Endothelial cell of umbilical vein (primary cell): ENCODE measurements at regions not wholly inside any gene's neighbourhood (a gene's known extent, or its start where the extent isn't known, plus 50 kb on each side); places are given as distances from the start of the nearest gene placed in this dataset.
"Not testable (repeated sequence)": the region's sequence is repeated elsewhere in the genome, so short reads cannot be mapped to it uniquely, and the experiment has no call there.

Source experiments
- BruUV-seq: library from RNA; stranded (reverse); fragments of 400-500 nt; replicated peaks from 2 replicates; lab custom pipeline; 2021; lab: Mats Ljungman, UMichigan
- CTCF ChIA-PET: fragments of 300-600, 350-600 bp; sonication (Branson Sonifier 250); formaldehyde crosslinking; loops from one replicate; lab custom pipeline; 2021; ENCODE audit warnings: antibody characterized with exemption, inconsistent platforms; lab: Charles Lee
- POLR2A ChIA-PET: fragments of 300-600, 350-600 bp; sonication (Branson Sonifier 250); formaldehyde crosslinking; loops from one replicate; lab custom pipeline; 2021; ENCODE audit warnings: antibody characterized with exemption, inconsistent platforms; lab: Charles Lee
- DNase-seq: peaks from one replicate; pipeline ENCODE4 v3.0.0-alpha.2; 2011; ENCODE audit warnings: low read depth, low spot score
- FAIRE-seq: peaks from 2 replicates; lab custom pipeline; 2011; peaks lifted over from hg19 to GRCh38; lab: Jason Lieb, UNC
- H2AFZ ChIP-seq: 2 replicates; pipeline ENCODE4 v1.6.0; 2012; ENCODE audit warnings: low read depth, low read length, control low read depth, inconsistent platforms
- H3K27ac ChIP-seq: 2 replicates; pipeline ENCODE4 v1.5.1; 2011; ENCODE audit warnings: low read depth, mild to moderate bottlenecking, control low read depth, low read length, moderate library complexity; ENCODE audit not compliant: insufficient read depth
- H3K27me3 ChIP-seq, 2 experiments: 2 replicates each; pipeline versions ENCODE4 v1.6.0 to v1.6.1; 2011; ENCODE audit warnings: low read length in 2 of 2, mixed read lengths in 1 of 2; ENCODE audit not compliant: control insufficient read depth in 2 of 2, insufficient read depth in 2 of 2
- H3K36me3 ChIP-seq, 2 experiments: 2 replicates in 1 of 2; 3 replicates in 1 of 2; pipeline ENCODE4 v1.5.1; 2011; ENCODE audit warnings: low read length in 2 of 2, mild to moderate bottlenecking in 1 of 2, moderate library complexity in 1 of 2; ENCODE audit not compliant: control insufficient read depth in 2 of 2, insufficient read depth in 2 of 2; ENCODE audit errors: extremely low read depth in 1 of 2
- H3K4me1 ChIP-seq: 3 replicates; pipeline ENCODE4 v1.5.1; 2011; ENCODE audit warnings: mild to moderate bottlenecking, low read length; ENCODE audit not compliant: control insufficient read depth, insufficient read depth; ENCODE audit errors: extremely low read depth
- H3K4me2 ChIP-seq: 2 replicates; pipeline ENCODE4 v1.6.1; 2011; ENCODE audit warnings: low read length, control low read depth, mixed read lengths; ENCODE audit not compliant: insufficient read depth
- H3K4me3 ChIP-seq, 3 experiments: fragments of 200-600 bp in 1 of 3; sonication (generic), shearing (Covaris generic) in 1 of 3; replicated peaks in 1 of 3; 2 replicates each; pipeline ENCODE4 v1.5.1; 2011 to 2016; ENCODE audit warnings: control low read depth in 3 of 3, low read length in 3 of 3, mild to moderate bottlenecking in 2 of 3, inconsistent platforms in 1 of 3, low read depth in 1 of 3, moderate library complexity in 1 of 3; ENCODE audit not compliant: insufficient read depth in 1 of 3
- H3K79me2 ChIP-seq: 2 replicates; pipeline ENCODE4 v1.6.0; 2012; ENCODE audit warnings: low read length, inconsistent platforms; ENCODE audit not compliant: control insufficient read depth, insufficient read depth
- H3K9ac ChIP-seq: replicated peaks from 2 replicates; pipeline ENCODE3; 2011; ENCODE audit warnings: low read length, control low read depth; ENCODE audit not compliant: insufficient read depth; ENCODE audit errors: extremely low read depth
- H3K9me1 ChIP-seq: replicated peaks from 3 replicates; pipeline ENCODE4 v1.6.0; 2011; ENCODE audit warnings: mild to moderate bottlenecking, low read length; ENCODE audit not compliant: control insufficient read depth, insufficient read depth; ENCODE audit errors: extremely low read depth
- H3K9me3 ChIP-seq: replicated peaks from 2 replicates; pipeline ENCODE4 v1.5.1; 2012; ENCODE audit warnings: low read length, inconsistent platforms; ENCODE audit not compliant: control insufficient read depth, insufficient read depth
- H4K20me1 ChIP-seq: replicated peaks from 2 replicates; pipeline ENCODE3; 2011; ENCODE audit warnings: mild to moderate bottlenecking, low read length; ENCODE audit not compliant: control insufficient read depth, insufficient read depth; ENCODE audit errors: extremely low read depth
- CTCF ChIP-seq, 2 donors: IDR thresholded peaks; 1 replicate in 1 of 2; 2 replicates in 1 of 2; pipeline ENCODE4 v1.5.1; 2011; ENCODE audit warnings: low read length in 2 of 2, mild to moderate bottlenecking in 2 of 2, moderate library complexity in 2 of 2, control low read depth in 1 of 2, inconsistent platforms in 1 of 2, low read depth in 1 of 2; ENCODE audit not compliant: insufficient read depth in 1 of 2; ENCODE audit errors: extremely low read depth in 1 of 2
- FOS ChIP-seq: IDR thresholded peaks from 2 replicates; pipeline ENCODE4 v1.6.1; 2011; ENCODE audit warnings: mild to moderate bottlenecking, low read length, moderate library complexity, borderline replicate concordance; ENCODE audit not compliant: insufficient read depth
- GATA2 ChIP-seq: IDR thresholded peaks from 2 replicates; pipeline ENCODE4 v1.7.0; 2011; ENCODE audit warnings: low read depth, mild to moderate bottlenecking, moderate library complexity, mixed read lengths, low read length; ENCODE audit not compliant: insufficient read length, insufficient read depth
- JUN ChIP-seq: IDR thresholded peaks from 2 replicates; pipeline ENCODE4 v1.6.1; 2011; ENCODE audit warnings: borderline replicate concordance, low read depth; ENCODE audit not compliant: insufficient read length, insufficient read depth
- POLR2A ChIP-seq: IDR thresholded peaks from 2 replicates; pipeline ENCODE4 v1.6.1; 2012; ENCODE audit warnings: low read depth, mild to moderate bottlenecking, control low read depth, low read length
- dilution Hi-C: fragments of 300-500 bp; cut with MboI; formaldehyde crosslinking; loops from one replicate; pipeline ENCODE4 v1.15.0; 2019; ENCODE audit warnings: low sequenced_read_pairs; ENCODE audit not compliant: extremely low pct_ligation_motif_present
- intact Hi-C: fragments of 100-400 bp; cut with micrococcal nuclease; formaldehyde crosslinking; loops from one replicate; pipeline ENCODE4 v1.10.0; 2022

GRCh38 chr14:53715193-53715721 lies 241.4 kb downstream of the BMP4 start:
- peak overlapping the region; percentile 53 for H2AFZ ChIP-seq
- peak overlapping the region; percentile 32 for H3K9ac ChIP-seq
- no peaks in the 10 kb centered on the region for H3K9me3 ChIP-seq
- H3K9me1 ChIP-seq, result no peaks in the 10 kb centered on the region
- no peak for TF ChIP-seq GATA2
- peak; percentile 69 for TF ChIP-seq FOS
- TF ChIP-seq JUN, result peak; percentile 58
- TF ChIP-seq POLR2A, result peak; percentile 31
- no peaks in the 10 kb centered on the region for H3K79me2 ChIP-seq
- peaks cover 29% of the 10 kb centered on the region for H3K4me1 ChIP-seq
- H3K4me2 ChIP-seq, result peak overlapping the region; percentile 93
- peak overlapping the region in 1 of 3 experiments; percentile 56 for H3K4me3 ChIP-seq
- H4K20me1 ChIP-seq, result no peaks in the 10 kb centered on the region
- H3K27ac ChIP-seq, result peak overlapping the region; percentile 56
- DNase-seq (peak; percentile 94), FAIRE-seq (peak; percentile 91)
- CTCF ChIA-PET, result interaction anchor here (0.8 to 3.5 kb wide), 12 partner anchors 13 to 633 kb away, joined by 3 to 21 read pairs (median 3); partner anchors contain the start of gene BMP4
- dilution Hi-C loops, result no loop called here
- POLR2A ChIA-PET, result interaction anchor here (0.8 kb wide), 1 partner anchor 238 kb away, joined by 4 read pairs; no protein-coding TSS in a partner anchor
- no TSS peak for BruUV-seq
- no peaks in the 10 kb centered on the region for H3K36me3 ChIP-seq
- no peaks in the 10 kb centered on the region for H3K27me3 ChIP-seq
- intact Hi-C loops, result loop anchor here (1.0 to 5.0 kb wide), 5 partner anchors 166 to 632 kb away; no protein-coding TSS in a partner anchor

GRCh38 chr14:53714495-53715192 lies 242.0 kb downstream of the BMP4 start:
- Histone ChIP-seq H2AFZ (peak overlapping the region; percentile 53), H3K27me3 (no peaks in the 10 kb centered on the region), H3K36me3 (no peaks in the 10 kb centered on the region), H4K20me1 (no peaks in the 10 kb centered on the region), H3K4me3 (peak overlapping the region in 1 of 3 experiments; percentile 56), H3K27ac (peak overlapping the region; percentile 56), H3K4me2 (peak overlapping the region; percentile 93), H3K9ac (peak overlapping the region; percentile 32), H3K4me1 (peaks cover 29% of the 10 kb centered on the region), H3K9me1 (no peaks in the 10 kb centered on the region), H3K9me3 (no peaks in the 10 kb centered on the region), H3K79me2 (no peaks in the 10 kb centered on the region)
- CTCF ChIA-PET, result interaction anchor here (0.8 to 3.5 kb wide), 11 partner anchors 13 to 633 kb away, joined by 3 to 21 read pairs (median 3); partner anchors contain the start of gene BMP4
- intact Hi-C loops, result loop anchor here (1.0 to 5.0 kb wide), 5 partner anchors 167 to 633 kb away; no protein-coding TSS in a partner anchor
- dilution Hi-C loops, result no loop called here
- TF ChIP-seq CTCF (IDR thresholded peaks at IDR 0.05; ENCODE audit: extremely low read depth in 1 of 2, insufficient read depth in 1 of 2, low read depth in 1 of 2, low read length in 2 of 2) (no peak), FOS (no peak), POLR2A (peak; percentile 57), JUN (no peak)
- POLR2A ChIA-PET, result interaction anchor here (0.8 kb wide), 1 partner anchor 239 kb away, joined by 4 read pairs; no protein-coding TSS in a partner anchor
- peak; percentile 83 for DNase-seq
- no peak for FAIRE-seq
- BruUV-seq, result no TSS peak

- dilution Hi-C loops, H3K4me3 ChIP-seq, H3K27ac ChIP-seq, H3K9ac ChIP-seq, H3K9me3 ChIP-seq, POLR2A ChIA-PET, H3K36me3 ChIP-seq, intact Hi-C loops, H3K79me2 ChIP-seq, H3K27me3 ChIP-seq, FAIRE-seq, H2AFZ ChIP-seq, H3K9me1 ChIP-seq, H4K20me1 ChIP-seq, BruUV-seq, H3K4me2 ChIP-seq, DNase-seq: not testable (repeated sequence)
- peaks cover 29% of the 10 kb centered on the region for H3K4me1 ChIP-seq
- CTCF ChIA-PET, result interaction anchor here (1.0 to 3.5 kb wide), 2 partner anchors 21 to 242 kb away, joined by 3 to 21 read pairs; partner anchors contain the start of gene BMP4
These were observed 243.7 kb downstream of the BMP4 start for GRCh38 chr14:53712901-53713300.
